ENCODE measurements at regions not wholly inside any gene's neighbourhood (a gene's known extent, or its start where the extent isn't known, plus 50 kb on each side); places are given as distances from the start of the nearest gene placed in this dataset.

DNA sequence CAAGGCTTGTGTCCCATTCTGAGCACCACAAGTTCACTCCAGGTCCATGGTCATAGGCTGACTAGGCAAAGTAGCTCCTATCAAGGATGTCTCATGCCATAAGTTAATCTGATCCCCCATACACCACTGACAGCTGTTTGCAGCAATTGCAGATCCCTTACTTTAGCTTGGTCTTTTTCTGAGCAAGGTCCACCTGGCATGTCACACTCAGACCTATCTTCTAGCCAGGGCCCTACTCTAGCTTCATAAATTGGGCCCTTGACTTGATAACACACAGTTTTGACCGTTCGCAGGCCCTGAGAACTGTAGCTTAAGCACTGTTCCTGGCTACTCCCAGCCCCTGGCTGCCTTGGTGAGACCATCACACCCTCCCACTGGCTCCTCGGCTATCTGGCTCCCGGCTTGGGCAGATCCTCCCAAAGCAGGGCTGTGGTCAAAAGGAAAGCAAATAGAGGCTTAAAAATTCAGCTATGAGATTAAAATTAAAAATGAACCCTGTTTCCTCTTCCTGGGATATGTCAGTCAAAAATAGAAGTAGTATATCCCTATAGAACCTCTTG is 427.4 kb downstream of the RAB28 start:
- Histone ChIP-seq H3K9me3 (ENCODE audit: low read depth, low read length, poor library complexity, severe bottlenecking) (no peaks in the 10 kb centered on the region), H3K27ac (ENCODE audit: low read depth, low read length, poor library complexity, severe bottlenecking) (no peak overlapping the region), H3K4me1 (ENCODE audit: insufficient read depth, low read length, poor library complexity, severe bottlenecking) (no peaks in the 10 kb centered on the region), H3K27me3 (replicated peaks; ENCODE audit: insufficient read depth, low read depth, low read length, poor library complexity) (no peaks in the 10 kb centered on the region), H3K4me3 (ENCODE audit: low read depth, low read length, poor library complexity, severe bottlenecking) (no peak overlapping the region), H3K36me3 (ENCODE audit: insufficient read depth, low read length, poor library complexity, severe bottlenecking) (no peaks in the 10 kb centered on the region)
- POLR2A ChIA-PET (ENCODE audit: low non-redundant PET) = no interaction called here
- intact Hi-C loops (cut with micrococcal nuclease; ENCODE audit: unreplicated experiment) = no loop called here
- CTCF ChIA-PET = no interaction called here
- DNase-seq (ENCODE audit: low spot score) = no peak
- TF ChIP-seq EZH2 (IDR thresholded peaks at IDR 0.05; ENCODE audit: borderline replicate concordance, low read depth, low read length, poor library complexity, severe bottlenecking) = no peak
- TF ChIP-seq, protein P1, sequence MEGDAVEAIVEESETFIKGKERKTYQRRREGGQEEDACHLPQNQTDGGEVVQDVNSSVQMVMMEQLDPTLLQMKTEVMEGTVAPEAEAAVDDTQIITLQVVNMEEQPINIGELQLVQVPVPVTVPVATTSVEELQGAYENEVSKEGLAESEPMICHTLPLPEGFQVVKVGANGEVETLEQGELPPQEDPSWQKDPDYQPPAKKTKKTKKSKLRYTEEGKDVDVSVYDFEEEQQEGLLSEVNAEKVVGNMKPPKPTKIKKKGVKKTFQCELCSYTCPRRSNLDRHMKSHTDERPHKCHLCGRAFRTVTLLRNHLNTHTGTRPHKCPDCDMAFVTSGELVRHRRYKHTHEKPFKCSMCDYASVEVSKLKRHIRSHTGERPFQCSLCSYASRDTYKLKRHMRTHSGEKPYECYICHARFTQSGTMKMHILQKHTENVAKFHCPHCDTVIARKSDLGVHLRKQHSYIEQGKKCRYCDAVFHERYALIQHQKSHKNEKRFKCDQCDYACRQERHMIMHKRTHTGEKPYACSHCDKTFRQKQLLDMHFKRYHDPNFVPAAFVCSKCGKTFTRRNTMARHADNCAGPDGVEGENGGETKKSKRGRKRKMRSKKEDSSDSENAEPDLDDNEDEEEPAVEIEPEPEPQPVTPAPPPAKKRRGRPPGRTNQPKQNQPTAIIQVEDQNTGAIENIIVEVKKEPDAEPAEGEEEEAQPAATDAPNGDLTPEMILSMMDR (conservative IDR thresholded peaks at IDR 0.05; ENCODE audit: low read depth, low read length) = no peak
- BruUV-seq (replicated peaks) = no TSS peak

DNA sequence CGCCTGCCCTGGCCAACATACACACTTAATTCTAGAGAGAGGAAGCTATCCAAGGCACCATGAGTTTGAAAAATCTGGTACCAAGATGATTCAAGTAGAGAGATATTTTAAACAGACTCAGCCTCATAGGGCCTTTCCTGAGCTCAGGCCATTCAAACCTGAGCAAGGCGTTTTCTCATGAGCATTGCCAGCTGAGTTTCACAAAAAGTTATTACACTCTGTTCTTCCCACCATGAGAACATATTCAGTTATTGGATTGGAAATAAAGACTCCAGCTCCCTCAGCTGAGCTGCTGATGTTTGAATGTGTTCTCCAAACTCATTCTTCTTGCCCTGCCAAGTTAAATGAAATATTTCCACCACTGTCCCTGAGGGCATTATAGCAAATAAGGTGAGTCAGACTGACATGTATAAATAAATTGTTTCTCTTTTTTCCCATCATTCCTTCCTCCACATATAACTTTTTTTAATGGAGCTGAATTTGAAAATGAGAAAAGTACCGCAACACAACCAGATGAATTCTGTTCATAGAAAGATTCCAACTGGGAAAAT is 429.6 kb downstream of the RAB28 start:
- Histone ChIP-seq H3K4me1 (ENCODE audit: insufficient read depth, low read length, poor library complexity, severe bottlenecking) (no peaks in the 10 kb centered on the region), H3K27ac (ENCODE audit: low read depth, low read length, poor library complexity, severe bottlenecking) (no peak overlapping the region), H3K9me3 (ENCODE audit: low read depth, low read length, poor library complexity, severe bottlenecking) (no peaks in the 10 kb centered on the region), H3K4me3 (ENCODE audit: low read depth, low read length, poor library complexity, severe bottlenecking) (no peak overlapping the region), H3K27me3 (replicated peaks; ENCODE audit: insufficient read depth, low read depth, low read length, poor library complexity) (no peaks in the 10 kb centered on the region), H3K36me3 (ENCODE audit: insufficient read depth, low read length, poor library complexity, severe bottlenecking) (no peaks in the 10 kb centered on the region)
- TF ChIP-seq, protein P1 (conservative IDR thresholded peaks at IDR 0.05; ENCODE audit: low read depth, low read length) = no peak
- TF ChIP-seq EZH2 (IDR thresholded peaks at IDR 0.05; ENCODE audit: borderline replicate concordance, low read depth, low read length, poor library complexity, severe bottlenecking) = no peak
- no TSS peak for BruUV-seq (replicated peaks)
- ChIA-PET CTCF (no interaction called here), POLR2A (ENCODE audit: low non-redundant PET) (no interaction called here)
- DNase-seq (ENCODE audit: low spot score) = no peak
- intact Hi-C loops (cut with micrococcal nuclease; ENCODE audit: unreplicated experiment) = no loop called here

DNA sequence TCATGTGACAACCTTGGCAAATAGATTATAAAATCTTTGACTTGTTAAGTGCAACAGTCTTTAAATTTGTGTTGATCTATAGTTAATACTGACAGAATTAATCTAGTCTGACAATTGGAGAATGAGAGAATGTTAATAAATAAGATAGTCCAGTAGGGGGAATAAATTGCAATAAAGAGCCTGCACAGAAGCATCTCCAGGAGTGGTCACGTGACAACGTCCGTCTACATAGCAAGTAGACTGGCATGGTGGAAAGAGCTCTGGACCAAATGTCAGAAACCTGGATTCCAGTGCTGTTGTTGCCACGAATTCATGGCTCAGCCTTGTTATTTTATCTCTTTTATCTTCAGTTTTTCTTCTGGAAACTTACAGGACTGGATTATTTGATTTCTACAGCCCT is 436.5 kb downstream of the RAB28 start:
- intact Hi-C loops (cut with micrococcal nuclease; ENCODE audit: unreplicated experiment) = no loop called here
- Histone ChIP-seq H3K9me3 (ENCODE audit: low read depth, low read length, poor library complexity, severe bottlenecking) (no peaks in the 10 kb centered on the region), H3K4me1 (ENCODE audit: insufficient read depth, low read length, poor library complexity, severe bottlenecking) (no peaks in the 10 kb centered on the region), H3K27me3 (replicated peaks; ENCODE audit: insufficient read depth, low read depth, low read length, poor library complexity) (no peaks in the 10 kb centered on the region), H3K27ac (ENCODE audit: low read depth, low read length, poor library complexity, severe bottlenecking) (no peak overlapping the region), H3K4me3 (ENCODE audit: low read depth, low read length, poor library complexity, severe bottlenecking) (no peak overlapping the region), H3K36me3 (ENCODE audit: insufficient read depth, low read length, poor library complexity, severe bottlenecking) (no peaks in the 10 kb centered on the region)
- TF ChIP-seq, protein P1 (conservative IDR thresholded peaks at IDR 0.05; ENCODE audit: low read depth, low read length) = no peak
- TF ChIP-seq EZH2 (IDR thresholded peaks at IDR 0.05; ENCODE audit: borderline replicate concordance, low read depth, low read length, poor library complexity, severe bottlenecking) = no peak
- BruUV-seq (replicated peaks) = no TSS peak
- ChIA-PET POLR2A (ENCODE audit: low non-redundant PET) (no interaction called here), CTCF (no interaction called here)
- no peak for DNase-seq (ENCODE audit: low spot score)

All from A673 (cell line).